ENCODE measurements at regions not wholly inside any gene's neighbourhood (a gene's known extent, or its start where the extent isn't known, plus 50 kb on each side); places are given as distances from the start of the nearest gene placed in this dataset.

GRCh38 chr6:93679836-93680235, 260.5 kb upstream of the EPHA7 start:
- Mint-ChIP-seq H3K27me3 (no peaks in the 10 kb centered on the region), H3K9me3 (peaks cover 0 to 24% (median 9%) of the 10 kb centered on the region in 7 donors), H3K27ac (no peak overlapping the region), H3K4me1 (no peaks in the 10 kb centered on the region), H3K36me3 (no peaks in the 10 kb centered on the region), H3K4me3 (no peak overlapping the region)
- no peaks in the 10 kb centered on the region for H3K4me1 ChIP-seq (ENCODE audit: control insufficient read depth, insufficient read depth, low read length, poor library complexity, severe bottlenecking)
- H3K4me3 ChIP-seq (ENCODE audit: low read depth, low read length), result no peak overlapping the region
- H3K9me3 ChIP-seq (ENCODE audit: control insufficient read depth in 2 of 2, low read length in 2 of 2), result peaks cover 3 to 5% of the 10 kb centered on the region in 2 experiments
- no peak for ATAC-seq (ENCODE audit: low read depth in 2 of 2)
- no peaks in the 10 kb centered on the region for H3K27me3 ChIP-seq (ENCODE audit: control insufficient read depth, insufficient read depth, low read length)
- no peak for DNase-seq
- no peaks in the 10 kb centered on the region for H3K36me3 ChIP-seq (ENCODE audit: control insufficient read depth, insufficient read depth, low read length)
- H3K27ac ChIP-seq (ENCODE audit: insufficient read depth, low read length, poor library complexity, severe bottlenecking), result no peak overlapping the region

- Histone ChIP-seq H3K27ac (ENCODE audit: insufficient read depth, low read length, poor library complexity, severe bottlenecking) (no peak overlapping the region), H3K36me3 (ENCODE audit: control insufficient read depth, insufficient read depth, low read length) (no peaks in the 10 kb centered on the region), H3K4me3 (ENCODE audit: low read depth, low read length) (no peak overlapping the region), H3K9me3 (ENCODE audit: control insufficient read depth in 2 of 2, low read length in 2 of 2) (peaks cover 0 to 3% of the 10 kb centered on the region in 2 experiments), H3K27me3 (ENCODE audit: control insufficient read depth, insufficient read depth, low read length) (no peaks in the 10 kb centered on the region), H3K4me1 (ENCODE audit: control insufficient read depth, insufficient read depth, low read length, poor library complexity, severe bottlenecking) (no peaks in the 10 kb centered on the region)
- Mint-ChIP-seq H3K27ac (no peak overlapping the region), H3K27me3 (no peaks in the 10 kb centered on the region), H3K9me3 (peaks cover 0 to 22% (median 8%) of the 10 kb centered on the region in 7 donors), H3K36me3 (no peaks in the 10 kb centered on the region), H3K4me3 (no peak overlapping the region), H3K4me1 (no peaks in the 10 kb centered on the region)
- DNase-seq, result no peak
- ATAC-seq (ENCODE audit: low read depth in 2 of 2), result no peak
These were observed 259.6 kb upstream of the EPHA7 start for GRCh38 chr6:93678841-93679454.

GRCh38 chr6:93677264-93677965, 258.1 kb upstream of the EPHA7 start:
- Mint-ChIP-seq H3K36me3 (no peaks in the 10 kb centered on the region), H3K4me1 (no peaks in the 10 kb centered on the region), H3K27ac (no peak overlapping the region), H3K9me3 (peaks cover 0 to 10% (median 2%) of the 10 kb centered on the region in 7 donors), H3K4me3 (no peak overlapping the region), H3K27me3 (no peaks in the 10 kb centered on the region)
- ATAC-seq (ENCODE audit: low read depth in 2 of 2) (no peak), DNase-seq (no peak)
- H3K27ac ChIP-seq (ENCODE audit: insufficient read depth, low read length, poor library complexity, severe bottlenecking), result no peak overlapping the region
- no peaks in the 10 kb centered on the region for H3K4me1 ChIP-seq (ENCODE audit: control insufficient read depth, insufficient read depth, low read length, poor library complexity, severe bottlenecking)
- no peaks in the 10 kb centered on the region for H3K36me3 ChIP-seq (ENCODE audit: control insufficient read depth, insufficient read depth, low read length)
- H3K27me3 ChIP-seq (ENCODE audit: control insufficient read depth, insufficient read depth, low read length), result no peaks in the 10 kb centered on the region
- no peaks in the 10 kb centered on the region for H3K9me3 ChIP-seq (ENCODE audit: control insufficient read depth in 2 of 2, low read length in 2 of 2)
- no peak overlapping the region for H3K4me3 ChIP-seq (ENCODE audit: low read depth, low read length)

- ATAC-seq (ENCODE audit: low read depth in 2 of 2) (no peak), DNase-seq (no peak)
- Mint-ChIP-seq H3K4me3 (no peak overlapping the region), H3K36me3 (no peaks in the 10 kb centered on the region), H3K4me1 (no peaks in the 10 kb centered on the region), H3K27me3 (no peaks in the 10 kb centered on the region), H3K9me3 (peaks cover 0 to 17% (median 2%) of the 10 kb centered on the region in 7 donors), H3K27ac (no peak overlapping the region)
- no peaks in the 10 kb centered on the region for H3K36me3 ChIP-seq (ENCODE audit: control insufficient read depth, insufficient read depth, low read length)
- H3K27ac ChIP-seq (ENCODE audit: insufficient read depth, low read length, poor library complexity, severe bottlenecking), result no peak overlapping the region
- H3K9me3 ChIP-seq (ENCODE audit: control insufficient read depth in 2 of 2, low read length in 2 of 2), result no peaks in the 10 kb centered on the region
- H3K4me3 ChIP-seq (ENCODE audit: low read depth, low read length), result no peak overlapping the region
- H3K27me3 ChIP-seq (ENCODE audit: control insufficient read depth, insufficient read depth, low read length), result no peaks in the 10 kb centered on the region
- no peaks in the 10 kb centered on the region for H3K4me1 ChIP-seq (ENCODE audit: control insufficient read depth, insufficient read depth, low read length, poor library complexity, severe bottlenecking)
These were observed 257.2 kb upstream of the EPHA7 start for GRCh38 chr6:93676581-93676980.

- ATAC-seq (ENCODE audit: low read depth in 2 of 2) (no peak), DNase-seq (no peak)
- H3K27me3 ChIP-seq (ENCODE audit: control insufficient read depth, insufficient read depth, low read length), result no peaks in the 10 kb centered on the region
- Mint-ChIP-seq H3K27ac (no peak overlapping the region), H3K36me3 (no peaks in the 10 kb centered on the region), H3K27me3 (no peaks in the 10 kb centered on the region), H3K9me3 (peaks cover 0 to 17% (median 2%) of the 10 kb centered on the region in 7 donors), H3K4me1 (no peaks in the 10 kb centered on the region), H3K4me3 (no peak overlapping the region)
- H3K4me1 ChIP-seq (ENCODE audit: control insufficient read depth, insufficient read depth, low read length, poor library complexity, severe bottlenecking), result no peaks in the 10 kb centered on the region
- H3K27ac ChIP-seq (ENCODE audit: insufficient read depth, low read length, poor library complexity, severe bottlenecking), result no peak overlapping the region
- H3K4me3 ChIP-seq (ENCODE audit: low read depth, low read length), result no peak overlapping the region
- H3K9me3 ChIP-seq (ENCODE audit: control insufficient read depth in 2 of 2, low read length in 2 of 2), result no peaks in the 10 kb centered on the region
- H3K36me3 ChIP-seq (ENCODE audit: control insufficient read depth, insufficient read depth, low read length), result no peaks in the 10 kb centered on the region
These were observed 256.6 kb upstream of the EPHA7 start for GRCh38 chr6:93675856-93676417.

- DNase-seq, result no peak
- H3K36me3 Mint-ChIP-seq, result no peaks in the 10 kb centered on the region
- no peaks in the 10 kb centered on the region for H3K36me3 ChIP-seq (ENCODE audit: control insufficient read depth, insufficient read depth, low read length)
- no peaks in the 10 kb centered on the region for H3K27me3 Mint-ChIP-seq
- no peaks in the 10 kb centered on the region for H3K9me3 ChIP-seq (ENCODE audit: control insufficient read depth in 2 of 2, low read length in 2 of 2)
- no peak overlapping the region for H3K27ac Mint-ChIP-seq
- no peak overlapping the region for H3K4me3 Mint-ChIP-seq
- no peaks in the 10 kb centered on the region for H3K27me3 ChIP-seq (ENCODE audit: control insufficient read depth, insufficient read depth, low read length)
- peaks cover 4 to 14% (median 8%) of the 10 kb centered on the region in 7 donors for H3K9me3 Mint-ChIP-seq
- H3K4me1 ChIP-seq (ENCODE audit: control insufficient read depth, insufficient read depth, low read length, poor library complexity, severe bottlenecking), result no peaks in the 10 kb centered on the region
- no peak overlapping the region for H3K4me3 ChIP-seq (ENCODE audit: low read depth, low read length)
- H3K4me1 Mint-ChIP-seq, result no peaks in the 10 kb centered on the region
- H3K27ac ChIP-seq (ENCODE audit: insufficient read depth, low read length, poor library complexity, severe bottlenecking), result no peak overlapping the region
- ATAC-seq (ENCODE audit: low read depth in 2 of 2), result no peak
These were observed 243.8 kb upstream of the EPHA7 start for GRCh38 chr6:93663111-93663510.

- Mint-ChIP-seq H3K4me3 (no peak overlapping the region), H3K27ac (no peak overlapping the region), H3K36me3 (no peaks in the 10 kb centered on the region), H3K9me3 (peaks cover 0 to 22% (median 8%) of the 10 kb centered on the region in 7 donors), H3K4me1 (no peaks in the 10 kb centered on the region), H3K27me3 (no peaks in the 10 kb centered on the region)
- no peaks in the 10 kb centered on the region for H3K4me1 ChIP-seq (ENCODE audit: control insufficient read depth, insufficient read depth, low read length, poor library complexity, severe bottlenecking)
- DNase-seq (no peak), ATAC-seq (ENCODE audit: low read depth in 2 of 2) (no peak)
- H3K27me3 ChIP-seq (ENCODE audit: control insufficient read depth, insufficient read depth, low read length), result no peaks in the 10 kb centered on the region
- no peaks in the 10 kb centered on the region for H3K9me3 ChIP-seq (ENCODE audit: control insufficient read depth in 2 of 2, low read length in 2 of 2)
- no peak overlapping the region for H3K27ac ChIP-seq (ENCODE audit: insufficient read depth, low read length, poor library complexity, severe bottlenecking)
- no peaks in the 10 kb centered on the region for H3K36me3 ChIP-seq (ENCODE audit: control insufficient read depth, insufficient read depth, low read length)
- H3K4me3 ChIP-seq (ENCODE audit: low read depth, low read length), result no peak overlapping the region
These were observed 235.2 kb upstream of the EPHA7 start for GRCh38 chr6:93654548-93654947.

- Histone ChIP-seq H3K36me3 (ENCODE audit: control insufficient read depth, insufficient read depth, low read length) (no peaks in the 10 kb centered on the region), H3K27me3 (ENCODE audit: control insufficient read depth, insufficient read depth, low read length) (no peaks in the 10 kb centered on the region), H3K27ac (ENCODE audit: insufficient read depth, low read length, poor library complexity, severe bottlenecking) (no peak overlapping the region), H3K4me3 (ENCODE audit: low read depth, low read length) (no peak overlapping the region), H3K4me1 (ENCODE audit: control insufficient read depth, insufficient read depth, low read length, poor library complexity, severe bottlenecking) (no peaks in the 10 kb centered on the region), H3K9me3 (ENCODE audit: control insufficient read depth in 2 of 2, low read length in 2 of 2) (peaks cover 0 to 3% of the 10 kb centered on the region in 2 experiments)
- H3K4me3 Mint-ChIP-seq, result no peak overlapping the region
- no peak overlapping the region for H3K27ac Mint-ChIP-seq
- H3K9me3 Mint-ChIP-seq, result peaks cover 0 to 27% (median 6%) of the 10 kb centered on the region in 7 donors
- H3K36me3 Mint-ChIP-seq, result no peaks in the 10 kb centered on the region
- DNase-seq, result no peak
- H3K4me1 Mint-ChIP-seq, result no peaks in the 10 kb centered on the region
- ATAC-seq (ENCODE audit: low read depth in 2 of 2), result no peak
- H3K27me3 Mint-ChIP-seq, result no peaks in the 10 kb centered on the region
These were observed 225.3 kb upstream of the EPHA7 start for GRCh38 chr6:93644611-93645010.
